Hepatocyte (in vitro differentiated cells): ENCODE measurements at regions not wholly inside any gene's neighbourhood (a gene's known extent, or its start where the extent isn't known, plus 50 kb on each side); places are given as distances from the start of the nearest gene placed in this dataset.
"Not testable (repeated sequence)": the region's sequence is repeated elsewhere in the genome, so short reads cannot be mapped to it uniquely, and the experiment has no call there.

Source experiments
- DNase-seq: peaks from one replicate; pipeline ENCODE4 v3.0.0-alpha.2; 2016; ENCODE audit warnings: low spot score
- H2AFZ ChIP-seq: fragments of 200-600 bp; sonication (generic); 2 replicates; pipeline ENCODE4 v1.6.0; 2016; ENCODE audit warnings: antibody characterized with exemption, mild to moderate bottlenecking
- H3K27ac ChIP-seq: fragments of 200-600 bp; sonication (generic); 2 replicates; pipeline ENCODE4 v1.5.1; 2016; ENCODE audit warnings: mild to moderate bottlenecking
- H3K27me3 ChIP-seq: fragments of 200-600 bp; sonication (generic); 2 replicates; pipeline ENCODE4 v1.6.1; 2016
- H3K36me3 ChIP-seq: fragments of 200-600 bp; sonication (generic); replicated peaks from 2 replicates; pipeline ENCODE4 v1.5.1; 2016; ENCODE audit warnings: low read depth; ENCODE audit not compliant: insufficient read depth
- H3K4me1 ChIP-seq: fragments of 200-600 bp; sonication (generic); 2 replicates; pipeline ENCODE4 v1.5.1; 2016; ENCODE audit warnings: mild to moderate bottlenecking, moderate library complexity; ENCODE audit not compliant: insufficient read depth
- H3K4me2 ChIP-seq: fragments of 200-600 bp; sonication (generic); 2 replicates; pipeline ENCODE4 v1.6.0; 2016
- H3K4me3 ChIP-seq: fragments of 200-600 bp; sonication (generic); 2 replicates; pipeline ENCODE4 v1.5.1; 2016; ENCODE audit warnings: mild to moderate bottlenecking
- H3K79me2 ChIP-seq: fragments of 200-600 bp; sonication (generic); 2 replicates; pipeline ENCODE4 v1.6.0; 2017; ENCODE audit warnings: mild to moderate bottlenecking
- H3K9me2 ChIP-seq: fragments of 200-600 bp; sonication (generic); replicated peaks from 2 replicates; pipeline ENCODE4 v1.6.0; 2017; ENCODE audit warnings: mild to moderate bottlenecking; ENCODE audit not compliant: insufficient read depth
- H3K9me3 ChIP-seq: fragments of 200-600 bp; sonication (generic); 2 replicates; pipeline ENCODE4 v1.5.1; 2016; ENCODE audit warnings: low read depth, mild to moderate bottlenecking
- H4K20me1 ChIP-seq: fragments of 200-600 bp; sonication (generic); 2 replicates; pipeline ENCODE4 v1.6.0; 2016; ENCODE audit warnings: mild to moderate bottlenecking; ENCODE audit not compliant: insufficient read depth, poor library complexity, severe bottlenecking
- CTCF ChIP-seq: fragments of 200-600 bp; sonication (generic); IDR thresholded peaks from 2 replicates; pipeline ENCODE4 v1.5.1; 2016; ENCODE audit warnings: antibody characterized with exemption, mild to moderate bottlenecking; ENCODE audit not compliant: poor library complexity
- EZH2 ChIP-seq: fragments of 200-600 bp; sonication (generic); IDR thresholded peaks from 2 replicates; pipeline ENCODE4 v1.6.1; 2016; ENCODE audit warnings: antibody characterized with exemption, mild to moderate bottlenecking, borderline replicate concordance
- EZH2phosphoT487 ChIP-seq: fragments of 200-600 bp; sonication (generic); IDR thresholded peaks from one replicate; pipeline ENCODE4 v1.6.1; 2018; ENCODE audit warnings: antibody characterized with exemption, mild to moderate bottlenecking, low read depth, moderate library complexity; ENCODE audit not compliant: unreplicated experiment, severe bottlenecking
- WGBS: methylation state at CpG from one replicate; pipeline ENCODE4 v1.1.6; 2016; ENCODE audit warnings: low lambda C conversion rate; ENCODE audit errors: missing lambda C conversion rate; 5-methylcytosine and 5-hydroxymethylcytosine counted together

GRCh38 chr9:32136700-32137339 lies 247.6 kb upstream of the ACO1 start:
- no peak overlapping the region for H3K27ac ChIP-seq
- 35% methylated on average over 3 of the region's 3 CpGs for WGBS
- no peaks in the 10 kb centered on the region for H3K9me3 ChIP-seq
- no peak for TF ChIP-seq EZH2
- TF ChIP-seq CTCF: peak; percentile 24
- no peak for TF ChIP-seq EZH2phosphoT487
- no peaks in the 10 kb centered on the region for H3K27me3 ChIP-seq
- no peaks in the 10 kb centered on the region for H3K4me1 ChIP-seq
- H3K4me3 ChIP-seq: no peak overlapping the region
- H3K9me2 ChIP-seq: no peaks in the 10 kb centered on the region
- H4K20me1 ChIP-seq: no peaks in the 10 kb centered on the region
- no peak overlapping the region for H2AFZ ChIP-seq
- no peaks in the 10 kb centered on the region for H3K79me2 ChIP-seq
- peak; percentile 64 for DNase-seq
- H3K4me2 ChIP-seq: no peak overlapping the region
- H3K36me3 ChIP-seq: no peaks in the 10 kb centered on the region

- no peak overlapping the region for H2AFZ ChIP-seq
- H4K20me1 ChIP-seq: no peaks in the 10 kb centered on the region
- no peaks in the 10 kb centered on the region for H3K27me3 ChIP-seq
- TF ChIP-seq EZH2 (no peak), CTCF (no peak), EZH2phosphoT487 (no peak)
- no peaks in the 10 kb centered on the region for H3K36me3 ChIP-seq
- H3K27ac ChIP-seq: no peak overlapping the region
- 23% methylated on average over 1 of the region's 1 CpG for WGBS
- no peak for DNase-seq
- H3K9me2 ChIP-seq: no peaks in the 10 kb centered on the region
- H3K4me3 ChIP-seq: no peak overlapping the region
- H3K4me2 ChIP-seq: no peak overlapping the region
- no peaks in the 10 kb centered on the region for H3K9me3 ChIP-seq
- H3K4me1 ChIP-seq: no peaks in the 10 kb centered on the region
- no peaks in the 10 kb centered on the region for H3K79me2 ChIP-seq
Measured at GRCh38 chr9:32142074-32142473, 242.4 kb upstream of the ACO1 start.

- H3K79me2 ChIP-seq, DNase-seq, H3K9me3 ChIP-seq, H3K4me1 ChIP-seq, H3K9me2 ChIP-seq, H3K36me3 ChIP-seq, H4K20me1 ChIP-seq, H2AFZ ChIP-seq, H3K4me3 ChIP-seq, H3K27ac ChIP-seq, H3K27me3 ChIP-seq, H3K4me2 ChIP-seq: not testable (repeated sequence)
- 93% methylated on average over 11 of the region's 11 CpGs for WGBS
Measured at GRCh38 chr9:32148553-32148952, 235.9 kb upstream of the ACO1 start.

GRCh38 chr9:32161209-32161608 lies 223.2 kb upstream of the ACO1 start:
- H3K4me3 ChIP-seq: no peak overlapping the region
- TF ChIP-seq EZH2phosphoT487 (no peak), EZH2 (no peak), CTCF (no peak)
- 75% methylated on average over 1 of the region's 1 CpG for WGBS
- DNase-seq: no peak
- H3K79me2 ChIP-seq: no peaks in the 10 kb centered on the region
- H3K9me3 ChIP-seq: no peaks in the 10 kb centered on the region
- no peak overlapping the region for H3K27ac ChIP-seq
- H3K4me2 ChIP-seq: no peak overlapping the region
- H3K27me3 ChIP-seq: no peaks in the 10 kb centered on the region
- H2AFZ ChIP-seq: no peak overlapping the region
- H3K9me2 ChIP-seq: no peaks in the 10 kb centered on the region
- H3K36me3 ChIP-seq: no peaks in the 10 kb centered on the region
- H3K4me1 ChIP-seq: no peaks in the 10 kb centered on the region
- H4K20me1 ChIP-seq: no peaks in the 10 kb centered on the region
